HepG2 (cell line): ENCODE measurements at regions not wholly inside any gene's neighbourhood (a gene's known extent, or its start where the extent isn't known, plus 50 kb on each side); places are given as distances from the start of the nearest gene placed in this dataset.

Experiments
- GLI4 ChIP-seq: sonication (generic); formaldehyde crosslinking; IDR thresholded peaks from 2 replicates; pipeline ENCODE4 v1.5.1; 2020; ENCODE audit warnings: missing genetic modification reagents, mild to moderate bottlenecking, moderate library complexity, borderline replicate concordance
- MIER3 ChIP-seq: IDR thresholded peaks from 2 replicates; pipeline ENCODE4 v1.6.1; 2016; ENCODE audit warnings: missing compliant biosample characterization, borderline replicate concordance
- POLR2AphosphoS5 ChIP-seq: IDR thresholded peaks from 2 replicates; pipeline ENCODE4 v1.6.1; 2012; ENCODE audit warnings: low read depth, low read length
- SALL1 ChIP-seq: sonication (generic); formaldehyde crosslinking; IDR thresholded peaks from 2 replicates; pipeline ENCODE4 v1.8.0; 2022; ENCODE audit warnings: mild to moderate bottlenecking, missing genetic modification reagents
- ZNF33B ChIP-seq: sonication (generic); formaldehyde crosslinking; IDR thresholded peaks from 2 replicates; pipeline ENCODE4 v1.5.1; 2020; ENCODE audit warnings: mild to moderate bottlenecking, missing genetic modification reagents
- ZSCAN31 ChIP-seq: sonication (generic); formaldehyde crosslinking; IDR thresholded peaks from 2 replicates; pipeline ENCODE4 v1.5.0; 2020; ENCODE audit warnings: low read depth, mild to moderate bottlenecking, missing genetic modification reagents
- TF ChIP-seq, protein P1 (sequence below): sonication (generic); formaldehyde crosslinking; IDR thresholded peaks from 2 replicates; pipeline ENCODE4 v1.4.0; 2020; ENCODE audit warnings: mild to moderate bottlenecking, missing genetic modification reagents
- TF ChIP-seq, protein P2 (sequence below): sonication (generic); formaldehyde crosslinking; IDR thresholded peaks from 2 replicates; pipeline ENCODE4 v1.9.0; 2021; ENCODE audit warnings: mild to moderate bottlenecking, missing genetic modification reagents

DNA sequence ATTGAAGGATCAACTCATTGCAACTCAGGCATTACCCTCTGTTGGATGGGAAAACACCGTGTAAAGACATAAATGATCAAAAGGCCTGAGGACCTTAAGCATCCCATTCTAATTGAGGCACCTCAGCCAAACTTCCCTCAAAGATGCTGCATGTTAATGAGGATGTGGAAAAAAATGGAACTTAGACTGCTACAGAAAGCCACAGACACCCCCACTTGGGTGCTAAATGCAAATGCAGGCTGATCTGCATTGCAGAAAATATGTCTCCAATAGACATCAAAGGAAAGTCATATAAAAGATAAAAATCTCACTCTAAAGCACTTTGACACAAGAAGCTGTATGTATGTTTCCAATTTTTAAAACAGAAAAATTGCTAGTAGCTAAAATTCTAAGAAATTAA, 504.7 kb downstream of the KCNJ3 start (continued):
- no peak for TF ChIP-seq POLR2AphosphoS5
- TF ChIP-seq, protein P1, sequence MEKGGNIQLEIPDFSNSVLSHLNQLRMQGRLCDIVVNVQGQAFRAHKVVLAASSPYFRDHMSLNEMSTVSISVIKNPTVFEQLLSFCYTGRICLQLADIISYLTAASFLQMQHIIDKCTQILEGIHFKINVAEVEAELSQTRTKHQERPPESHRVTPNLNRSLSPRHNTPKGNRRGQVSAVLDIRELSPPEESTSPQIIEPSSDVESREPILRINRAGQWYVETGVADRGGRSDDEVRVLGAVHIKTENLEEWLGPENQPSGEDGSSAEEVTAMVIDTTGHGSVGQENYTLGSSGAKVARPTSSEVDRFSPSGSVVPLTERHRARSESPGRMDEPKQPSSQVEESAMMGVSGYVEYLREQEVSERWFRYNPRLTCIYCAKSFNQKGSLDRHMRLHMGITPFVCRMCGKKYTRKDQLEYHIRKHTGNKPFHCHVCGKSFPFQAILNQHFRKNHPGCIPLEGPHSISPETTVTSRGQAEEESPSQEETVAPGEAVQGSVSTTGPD = no peak
- TF ChIP-seq GLI4 (CRISPR knock-in tag) = no peak
- TF ChIP-seq, protein P2, sequence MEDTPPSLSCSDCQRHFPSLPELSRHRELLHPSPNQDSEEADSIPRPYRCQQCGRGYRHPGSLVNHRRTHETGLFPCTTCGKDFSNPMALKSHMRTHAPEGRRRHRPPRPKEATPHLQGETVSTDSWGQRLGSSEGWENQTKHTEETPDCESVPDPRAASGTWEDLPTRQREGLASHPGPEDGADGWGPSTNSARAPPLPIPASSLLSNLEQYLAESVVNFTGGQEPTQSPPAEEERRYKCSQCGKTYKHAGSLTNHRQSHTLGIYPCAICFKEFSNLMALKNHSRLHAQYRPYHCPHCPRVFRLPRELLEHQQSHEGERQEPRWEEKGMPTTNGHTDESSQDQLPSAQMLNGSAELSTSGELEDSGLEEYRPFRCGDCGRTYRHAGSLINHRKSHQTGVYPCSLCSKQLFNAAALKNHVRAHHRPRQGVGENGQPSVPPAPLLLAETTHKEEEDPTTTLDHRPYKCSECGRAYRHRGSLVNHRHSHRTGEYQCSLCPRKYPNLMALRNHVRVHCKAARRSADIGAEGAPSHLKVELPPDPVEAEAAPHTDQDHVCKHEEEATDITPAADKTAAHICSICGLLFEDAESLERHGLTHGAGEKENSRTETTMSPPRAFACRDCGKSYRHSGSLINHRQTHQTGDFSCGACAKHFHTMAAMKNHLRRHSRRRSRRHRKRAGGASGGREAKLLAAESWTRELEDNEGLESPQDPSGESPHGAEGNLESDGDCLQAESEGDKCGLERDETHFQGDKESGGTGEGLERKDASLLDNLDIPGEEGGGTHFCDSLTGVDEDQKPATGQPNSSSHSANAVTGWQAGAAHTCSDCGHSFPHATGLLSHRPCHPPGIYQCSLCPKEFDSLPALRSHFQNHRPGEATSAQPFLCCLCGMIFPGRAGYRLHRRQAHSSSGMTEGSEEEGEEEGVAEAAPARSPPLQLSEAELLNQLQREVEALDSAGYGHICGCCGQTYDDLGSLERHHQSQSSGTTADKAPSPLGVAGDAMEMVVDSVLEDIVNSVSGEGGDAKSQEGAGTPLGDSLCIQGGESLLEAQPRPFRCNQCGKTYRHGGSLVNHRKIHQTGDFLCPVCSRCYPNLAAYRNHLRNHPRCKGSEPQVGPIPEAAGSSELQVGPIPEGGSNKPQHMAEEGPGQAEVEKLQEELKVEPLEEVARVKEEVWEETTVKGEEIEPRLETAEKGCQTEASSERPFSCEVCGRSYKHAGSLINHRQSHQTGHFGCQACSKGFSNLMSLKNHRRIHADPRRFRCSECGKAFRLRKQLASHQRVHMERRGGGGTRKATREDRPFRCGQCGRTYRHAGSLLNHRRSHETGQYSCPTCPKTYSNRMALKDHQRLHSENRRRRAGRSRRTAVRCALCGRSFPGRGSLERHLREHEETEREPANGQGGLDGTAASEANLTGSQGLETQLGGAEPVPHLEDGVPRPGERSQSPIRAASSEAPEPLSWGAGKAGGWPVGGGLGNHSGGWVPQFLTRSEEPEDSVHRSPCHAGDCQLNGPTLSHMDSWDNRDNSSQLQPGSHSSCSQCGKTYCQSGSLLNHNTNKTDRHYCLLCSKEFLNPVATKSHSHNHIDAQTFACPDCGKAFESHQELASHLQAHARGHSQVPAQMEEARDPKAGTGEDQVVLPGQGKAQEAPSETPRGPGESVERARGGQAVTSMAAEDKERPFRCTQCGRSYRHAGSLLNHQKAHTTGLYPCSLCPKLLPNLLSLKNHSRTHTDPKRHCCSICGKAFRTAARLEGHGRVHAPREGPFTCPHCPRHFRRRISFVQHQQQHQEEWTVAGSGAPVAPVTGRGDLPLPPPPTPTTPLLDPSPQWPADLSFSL = no peak
- no peak for TF ChIP-seq MIER3 (CRISPR knock-in tag)
- no peak for TF ChIP-seq SALL1 (CRISPR knock-in tag)
- no peak for TF ChIP-seq ZSCAN31
- no peak for TF ChIP-seq ZNF33B
- TF ChIP-seq, all 625 proteins: peak for 0
